WERI-Rb-1 (cell line): ENCODE measurements at regions not wholly inside any gene's neighbourhood (a gene's known extent, or its start where the extent isn't known, plus 50 kb on each side); places are given as distances from the start of the nearest gene placed in this dataset.
"Not testable (repeated sequence)": the region's sequence is repeated elsewhere in the genome, so short reads cannot be mapped to it uniquely, and the experiment has no call there.

Experiments
- DNase-seq: peaks from one replicate; pipeline ENCODE4 v3.0.0-alpha.2; 2020
- H3K27ac ChIP-seq: fragments of 250-450 bp; sonication (Bioruptor Pico); 2 replicates; pipeline ENCODE4 v1.5.1; 2020; ENCODE audit warnings: mild to moderate bottlenecking, moderate library complexity
- H3K27me3 ChIP-seq: fragments of 250-450 bp; sonication (Bioruptor Pico); 2 replicates; pipeline ENCODE4 v1.5.1; 2021; ENCODE audit warnings: mild to moderate bottlenecking, low read depth, moderate library complexity; ENCODE audit not compliant: insufficient read depth, severe bottlenecking
- H3K36me3 ChIP-seq: fragments of 250-450 bp; sonication (Bioruptor Pico); 2 replicates; pipeline ENCODE4 v1.5.1; 2020; ENCODE audit warnings: mild to moderate bottlenecking, moderate library complexity
- H3K4me3 ChIP-seq: 2 replicates; pipeline ENCODE4 v1.5.1; 2011; ENCODE audit warnings: low read depth, mild to moderate bottlenecking, control low read depth, low read length
- H3K9me3 ChIP-seq: fragments of 250-450 bp; sonication (Bioruptor Pico); 2 replicates; pipeline ENCODE4 v1.5.1; 2021; ENCODE audit warnings: mild to moderate bottlenecking, moderate library complexity; ENCODE audit not compliant: severe bottlenecking
- CTCF ChIP-seq: IDR thresholded peaks from 2 replicates; pipeline ENCODE4 v1.5.1; 2011; ENCODE audit warnings: low read depth, mild to moderate bottlenecking, control low read depth, inconsistent platforms, low read length

DNA sequence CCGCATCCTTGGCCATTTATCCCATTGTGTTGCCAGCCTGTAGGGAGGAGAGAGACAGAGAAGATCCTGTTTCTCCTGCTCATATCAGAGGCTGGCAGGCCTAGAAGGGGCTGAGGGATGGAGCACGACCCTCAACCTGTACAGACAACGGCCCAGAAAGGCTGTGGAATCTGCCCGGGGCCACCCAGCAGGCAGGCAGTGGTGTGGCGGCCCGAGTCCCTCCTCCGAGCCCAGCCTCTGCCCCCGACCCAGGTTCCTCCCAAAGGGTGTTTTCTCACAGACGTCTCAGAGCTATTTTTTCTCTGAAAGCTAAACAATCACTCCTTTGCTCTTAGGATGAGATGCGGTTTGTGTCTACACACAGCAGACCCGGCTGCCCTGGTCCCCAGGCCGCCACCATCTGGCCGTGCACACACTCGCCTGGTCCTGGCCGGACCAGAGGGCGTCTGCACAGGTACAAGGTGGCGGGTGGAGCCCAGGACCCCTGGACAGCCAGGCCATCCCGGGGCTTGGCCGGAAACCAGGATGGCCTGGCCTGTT lies 69.3 kb downstream of the FOXL3 start:
- TF ChIP-seq CTCF: no peak
- Histone ChIP-seq H3K4me3 (no peak overlapping the region), H3K27me3 (no peaks in the 10 kb centered on the region), H3K27ac (no peak overlapping the region), H3K9me3 (no peaks in the 10 kb centered on the region), H3K36me3 (no peaks in the 10 kb centered on the region)
- no peak for DNase-seq

- no peak for TF ChIP-seq CTCF
- no peaks in the 10 kb centered on the region for H3K27me3 ChIP-seq
- no peaks in the 10 kb centered on the region for H3K9me3 ChIP-seq
- no peak for DNase-seq
- H3K4me3 ChIP-seq: no peak overlapping the region
- no peaks in the 10 kb centered on the region for H3K36me3 ChIP-seq
- H3K27ac ChIP-seq: no peak overlapping the region
Observed at GRCh38 chr7:359766-360361, 69.9 kb downstream of the FOXL3 start.

DNA sequence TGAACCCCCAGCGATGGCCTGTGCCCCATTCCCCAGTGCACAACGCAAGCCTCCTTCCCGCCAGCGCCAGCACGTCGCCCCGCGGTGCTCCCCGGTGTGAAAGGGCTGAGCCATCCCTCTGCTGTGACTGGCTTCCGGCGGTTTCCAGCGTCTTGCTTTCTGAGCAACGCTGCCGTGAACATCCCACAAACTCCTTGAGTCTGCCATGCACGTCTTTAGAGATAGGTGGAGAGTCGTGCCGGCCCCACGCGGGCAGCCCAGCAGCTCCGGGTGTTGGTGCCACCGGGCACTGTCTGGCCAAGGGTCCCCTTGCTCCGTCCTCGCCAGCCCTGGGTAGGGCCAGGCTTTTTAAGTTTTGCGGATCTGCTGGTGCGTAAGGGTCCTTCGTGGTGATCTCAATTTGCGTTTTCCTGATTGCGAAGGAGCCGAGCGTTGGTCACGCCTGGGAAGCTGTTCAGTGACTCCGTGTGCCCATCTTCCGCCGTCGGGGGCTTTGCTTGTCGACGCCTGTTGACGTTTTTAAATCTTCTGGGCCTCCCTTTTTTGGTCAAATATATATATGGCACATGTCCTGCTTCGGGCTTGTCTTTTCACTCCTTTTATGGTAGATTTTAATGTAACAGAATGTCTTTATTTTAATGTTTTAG lies 70.6 kb downstream of the FOXL3 start:
- Histone ChIP-seq H3K9me3 (no peaks in the 10 kb centered on the region), H3K36me3 (no peaks in the 10 kb centered on the region), H3K27me3 (no peaks in the 10 kb centered on the region), H3K4me3 (no peak overlapping the region), H3K27ac (no peak overlapping the region)
- TF ChIP-seq CTCF: no peak
- DNase-seq: no peak

DNA sequence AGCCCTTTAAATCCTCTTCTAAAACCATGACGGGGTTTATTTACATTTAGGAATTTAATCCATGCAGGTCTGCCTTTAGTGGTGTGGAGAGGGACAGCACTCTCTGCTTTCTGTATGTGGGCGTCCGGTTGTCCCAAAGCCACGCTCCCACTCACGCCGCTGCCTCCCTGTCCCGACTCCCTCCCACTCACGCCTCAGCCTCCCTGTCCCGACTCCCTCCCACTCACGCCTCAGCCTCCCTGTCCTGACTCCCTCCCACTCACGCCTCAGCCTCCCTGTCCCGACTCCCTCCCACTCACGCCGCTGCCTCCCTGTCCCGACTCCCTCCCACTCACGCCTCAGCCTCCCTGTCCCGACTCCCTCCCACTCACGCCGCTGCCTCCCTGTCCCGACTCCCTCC lies 71.2 kb downstream of the FOXL3 start:
- H3K27ac ChIP-seq, DNase-seq, H3K4me3 ChIP-seq, H3K9me3 ChIP-seq, H3K27me3 ChIP-seq, H3K36me3 ChIP-seq: not testable (repeated sequence)

GRCh38 chr7:361680-362401 lies 71.9 kb downstream of the FOXL3 start:
- no peak for TF ChIP-seq CTCF
- Histone ChIP-seq H3K36me3 (no peaks in the 10 kb centered on the region), H3K4me3 (no peak overlapping the region), H3K27me3 (no peaks in the 10 kb centered on the region), H3K27ac (no peak overlapping the region), H3K9me3 (no peaks in the 10 kb centered on the region)
- no peak for DNase-seq

DNA sequence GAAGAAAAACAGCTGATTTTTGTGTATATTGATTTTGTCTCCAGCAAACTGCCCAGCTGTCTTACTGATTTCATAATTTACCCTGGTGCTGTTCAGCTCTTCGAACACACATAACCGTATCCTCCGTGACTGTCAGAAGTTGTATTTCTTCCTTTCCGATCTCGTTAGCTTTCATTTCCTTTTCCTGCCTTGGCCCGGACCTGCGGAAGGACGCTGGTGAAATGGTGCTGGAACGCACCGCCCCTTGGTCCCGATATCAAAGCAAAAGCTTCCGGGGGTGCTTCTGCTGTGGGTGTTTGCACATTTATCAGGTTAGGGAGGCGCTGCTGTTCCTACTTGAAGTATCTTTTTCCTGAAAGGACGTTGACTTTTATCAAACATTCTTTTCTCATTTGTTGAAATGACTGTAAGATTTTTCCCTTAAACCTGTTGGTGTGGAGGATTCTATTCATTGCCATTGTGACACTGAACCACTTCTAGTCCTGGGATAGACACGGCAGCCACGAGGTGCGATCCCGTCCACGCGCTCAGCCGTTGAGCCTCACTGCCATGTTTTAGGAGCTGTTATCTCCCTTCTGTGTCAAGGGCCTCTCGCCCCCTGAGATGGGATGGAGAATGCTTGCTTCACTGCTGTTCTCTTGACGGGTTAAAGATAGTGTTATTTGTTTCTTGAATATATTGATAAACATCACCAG lies 72.6 kb downstream of the FOXL3 start:
- Histone ChIP-seq H3K27me3 (no peaks in the 10 kb centered on the region), H3K27ac (no peak overlapping the region), H3K9me3 (no peaks in the 10 kb centered on the region), H3K4me3 (no peak overlapping the region), H3K36me3 (no peaks in the 10 kb centered on the region)
- no peak for DNase-seq
- TF ChIP-seq CTCF: no peak
